H1 (cell line): ENCODE measurements at regions not wholly inside any gene's neighbourhood (a gene's known extent, or its start where the extent isn't known, plus 50 kb on each side); places are given as distances from the start of the nearest gene placed in this dataset.

Source experiments
- BACH1 ChIP-seq: IDR thresholded peaks from 2 replicates; pipeline ENCODE4 v1.6.1; 2012; ENCODE audit warnings: low read length, improper control_type of control experiment
- CBX8 ChIP-seq: fragments of 300-800, 300-1000 bp; sonication (generic); IDR thresholded peaks from 2 replicates; pipeline ENCODE4 v1.7.1; 2016; ENCODE audit warnings: low read depth, low read length, borderline replicate concordance
- CHD2 ChIP-seq: IDR thresholded peaks from 2 replicates; pipeline ENCODE4 v1.6.1; 2012; ENCODE audit warnings: low read length, improper control_type of control experiment
- MAFK ChIP-seq: IDR thresholded peaks from 2 replicates; pipeline ENCODE4 v1.6.1; 2012; ENCODE audit warnings: low read depth, mild to moderate bottlenecking, improper control_type of control experiment, low read length
- TAF1 ChIP-seq: IDR thresholded peaks from 2 replicates; pipeline ENCODE4 v1.6.1; 2011; ENCODE audit warnings: mild to moderate bottlenecking, low read depth, low read length
- YY1 ChIP-seq: IDR thresholded peaks from 2 replicates; pipeline ENCODE4 v1.6.1; 2011; ENCODE audit warnings: low read depth, mild to moderate bottlenecking, low read length

GRCh38 chr5:165877475-165877874, 2372.1 kb downstream of the MAT2B start (continued):
- TF ChIP-seq CBX8 = no peak
- no peak for TF ChIP-seq MAFK
- TF ChIP-seq BACH1 = no peak
- no peak for TF ChIP-seq YY1
- no peak for TF ChIP-seq TAF1
- TF ChIP-seq CHD2 = no peak
